GM18505 (cell line): ENCODE measurements at regions not wholly inside any gene's neighbourhood (a gene's known extent, or its start where the extent isn't known, plus 50 kb on each side); places are given as distances from the start of the nearest gene placed in this dataset.
"Not testable (repeated sequence)": the region's sequence is repeated elsewhere in the genome, so short reads cannot be mapped to it uniquely, and the experiment has no call there.

Source experiments
- ATAC-seq: cut with Tn5 transposase; IDR thresholded peaks from one replicate; pipeline ENCODE4 v1.9.1; 2021; ENCODE audit not compliant: unreplicated experiment
- POLR2A ChIP-seq: IDR thresholded peaks from 4 replicates; pipeline ENCODE4 v1.6.1; 2011; ENCODE audit warnings: borderline replicate concordance; ENCODE audit not compliant: insufficient read depth, insufficient read length; ENCODE audit errors: extremely low read depth

DNA sequence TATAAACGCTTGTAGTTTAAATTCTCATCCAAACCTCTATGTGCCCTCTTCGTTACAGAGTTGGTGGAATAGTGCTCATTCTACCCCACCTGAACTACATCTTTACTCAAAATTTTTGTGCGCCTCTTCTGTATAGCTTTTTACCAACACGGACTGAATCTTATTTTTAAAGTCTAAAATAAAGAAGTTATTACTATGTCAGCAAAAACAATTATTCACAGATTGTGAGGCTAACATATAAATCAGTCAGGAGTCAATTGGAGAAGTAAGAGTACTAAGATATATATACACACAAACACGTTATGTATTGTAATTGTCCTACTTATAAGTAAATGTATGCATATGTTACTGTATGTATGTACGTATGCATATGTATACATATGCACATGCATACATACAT, 274.9 kb upstream of the ADGRL4 start:
- no peak for TF ChIP-seq POLR2A
- ATAC-seq = no peak

DNA sequence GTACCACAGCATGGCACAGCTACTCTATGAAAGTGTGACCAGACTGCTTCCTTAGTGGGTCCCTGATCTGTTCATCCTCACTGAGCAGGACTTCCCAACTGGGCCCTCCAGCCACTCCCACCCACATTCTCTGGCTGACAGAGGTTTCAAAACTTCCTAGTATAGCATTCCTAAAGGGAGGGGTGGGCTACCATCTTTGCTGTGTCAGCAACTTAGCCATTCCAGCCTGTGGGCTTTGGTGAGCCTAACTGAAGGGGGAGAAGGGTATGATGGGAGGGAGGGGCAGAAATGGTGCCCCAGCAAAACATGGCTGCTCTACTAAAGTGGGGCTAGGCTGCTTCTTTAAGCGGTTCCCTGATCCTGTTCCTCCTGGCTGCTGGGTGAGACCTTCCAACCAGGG, 265.2 kb upstream of the ADGRL4 start:
- ATAC-seq = no peak
- no peak for TF ChIP-seq POLR2A

DNA sequence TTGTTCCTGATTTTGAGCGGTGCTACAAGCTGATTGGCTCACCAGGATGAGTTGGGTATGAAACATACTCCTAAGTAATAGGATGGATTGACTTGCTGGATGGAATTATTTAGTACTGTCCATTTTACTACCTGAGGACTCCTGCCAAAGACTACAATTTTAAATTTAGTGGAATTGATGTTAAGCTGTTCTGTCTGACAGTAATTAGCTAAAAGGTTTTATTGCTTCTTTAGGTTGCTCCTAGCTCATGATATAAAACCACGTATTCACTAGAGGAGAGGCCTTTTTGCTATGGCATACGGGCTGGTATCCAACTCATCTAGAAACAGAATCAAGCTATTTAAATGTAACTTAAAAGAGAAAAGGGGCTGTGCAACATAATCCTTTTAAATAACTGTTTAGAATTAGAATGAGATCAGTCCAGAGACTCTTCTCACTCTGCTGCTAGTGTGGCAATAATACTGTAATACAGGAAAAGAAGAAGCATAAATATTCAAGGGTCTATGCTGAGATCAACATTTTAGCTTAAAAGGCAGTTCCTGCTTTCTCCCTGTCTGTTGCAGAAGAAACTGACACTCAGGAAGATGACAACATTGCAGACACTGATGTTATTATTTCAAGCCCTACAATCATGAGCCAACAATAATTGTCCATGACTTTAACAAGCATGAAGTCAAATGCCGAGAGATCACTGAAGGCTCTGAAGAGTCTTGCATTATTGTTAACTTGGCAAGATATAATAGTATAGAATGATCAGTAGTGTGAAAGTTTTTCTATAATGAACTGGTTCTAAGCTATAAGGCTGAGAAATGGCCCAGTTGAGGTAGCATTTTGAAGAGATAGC, 258.7 kb upstream of the ADGRL4 start:
- no peak for ATAC-seq
- TF ChIP-seq POLR2A = no peak

DNA sequence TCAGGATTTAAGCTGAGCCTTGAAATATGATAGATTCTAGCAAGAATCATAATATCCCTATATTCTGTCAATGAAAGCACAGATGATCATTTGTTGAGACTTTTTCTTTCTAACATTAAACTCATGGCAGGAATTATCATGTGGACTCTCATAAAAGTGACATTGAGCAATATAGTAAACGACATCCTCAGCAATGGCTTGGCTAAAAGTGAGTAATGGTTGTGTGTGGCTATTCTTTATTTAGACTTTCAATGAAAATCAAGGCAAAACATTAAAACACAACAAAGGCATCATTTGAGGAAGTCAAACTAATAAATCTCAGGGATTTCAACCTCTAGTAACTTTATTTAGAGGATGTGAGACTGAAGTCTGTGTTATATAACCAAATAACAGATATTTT, 257.8 kb upstream of the ADGRL4 start:
- no peak for TF ChIP-seq POLR2A
- no peak for ATAC-seq

DNA sequence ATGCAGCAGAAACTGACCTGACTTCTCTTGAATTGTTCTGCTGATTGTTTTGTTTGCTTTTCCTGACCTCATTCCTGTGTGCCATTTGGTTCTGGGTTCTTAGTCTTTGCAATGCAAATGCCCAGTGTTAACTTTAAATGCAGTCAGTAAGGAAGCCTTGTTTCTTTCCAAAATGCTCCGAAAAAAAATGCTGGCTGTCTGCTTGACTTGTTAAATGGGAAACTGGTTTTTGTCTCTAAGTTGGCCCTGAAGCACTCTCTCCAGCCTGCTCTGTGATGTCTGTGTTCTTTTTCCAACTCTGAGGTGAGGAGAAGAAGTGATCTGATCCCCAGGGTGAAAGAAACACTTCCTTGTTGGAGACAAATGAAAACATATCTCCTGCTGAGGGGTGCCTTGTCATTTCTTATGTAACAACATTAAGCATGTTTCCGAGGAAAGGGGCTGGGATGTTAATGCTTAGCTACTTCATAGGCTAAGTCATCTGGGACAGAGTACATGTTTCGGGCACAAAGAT, 256.3 kb upstream of the ADGRL4 start:
- no peak for ATAC-seq
- no peak for TF ChIP-seq POLR2A

DNA sequence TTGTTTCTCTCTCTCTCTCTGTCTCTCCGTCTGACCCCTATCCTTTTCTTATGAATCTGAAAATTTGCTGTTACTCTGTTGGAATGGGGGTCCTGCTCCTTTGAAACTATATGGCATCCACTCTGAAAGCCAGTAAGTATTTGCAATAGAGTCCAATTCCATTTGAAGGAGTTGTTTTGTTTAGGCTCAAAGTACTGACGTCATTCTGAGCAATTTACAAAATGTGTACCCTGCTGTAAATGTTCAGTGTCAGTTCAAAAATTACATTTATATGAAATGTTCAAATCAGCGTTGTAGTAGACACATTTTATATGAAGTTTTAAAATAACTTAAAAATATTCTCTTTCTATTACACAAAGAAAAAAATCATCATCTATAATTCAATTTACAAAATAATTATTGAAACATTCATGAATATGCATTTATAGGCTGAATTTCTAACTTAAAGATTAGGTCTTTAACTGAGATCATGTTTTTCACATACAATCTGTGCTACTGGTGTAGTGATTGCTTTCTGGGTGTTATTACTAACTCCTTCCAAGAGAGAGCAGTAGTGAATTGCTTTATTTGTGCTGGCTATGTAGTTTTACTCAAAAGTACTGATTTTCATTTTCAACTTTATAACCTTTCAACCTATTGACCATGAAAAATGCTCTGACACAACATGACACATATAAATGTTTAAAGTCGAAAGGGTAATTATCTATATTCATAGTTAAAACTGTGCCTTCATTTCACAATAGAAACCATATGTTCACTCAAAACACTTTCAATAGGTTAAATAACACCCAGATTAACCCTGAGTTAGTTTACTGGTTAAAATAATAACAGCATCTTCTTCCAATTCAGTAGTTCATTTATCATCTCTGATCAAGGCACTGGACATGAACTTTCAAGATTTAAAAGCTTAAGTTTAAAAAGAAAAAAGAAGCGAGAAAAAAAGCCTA, 253.1 kb upstream of the ADGRL4 start:
- no peak for TF ChIP-seq POLR2A
- ATAC-seq = peak; percentile 82

DNA sequence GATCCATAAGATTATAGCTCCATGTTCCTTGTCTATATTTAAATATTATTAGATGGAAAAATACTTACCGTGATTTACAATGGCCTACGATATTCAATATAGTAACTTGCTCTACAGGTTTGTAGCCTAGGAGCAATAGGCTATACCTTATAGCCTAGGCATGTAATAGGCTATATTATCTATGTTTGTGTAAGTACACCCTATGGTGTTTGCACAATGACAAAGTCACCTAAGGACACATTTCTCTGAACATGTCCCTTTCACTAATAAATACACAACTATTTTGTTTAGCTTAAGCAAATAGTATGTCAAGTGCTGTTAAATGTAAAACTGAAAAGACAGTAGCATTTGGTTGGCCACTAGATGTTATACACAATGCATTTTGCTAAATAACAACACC, 248.9 kb upstream of the ADGRL4 start:
- ATAC-seq = no peak
- TF ChIP-seq POLR2A = no peak

DNA sequence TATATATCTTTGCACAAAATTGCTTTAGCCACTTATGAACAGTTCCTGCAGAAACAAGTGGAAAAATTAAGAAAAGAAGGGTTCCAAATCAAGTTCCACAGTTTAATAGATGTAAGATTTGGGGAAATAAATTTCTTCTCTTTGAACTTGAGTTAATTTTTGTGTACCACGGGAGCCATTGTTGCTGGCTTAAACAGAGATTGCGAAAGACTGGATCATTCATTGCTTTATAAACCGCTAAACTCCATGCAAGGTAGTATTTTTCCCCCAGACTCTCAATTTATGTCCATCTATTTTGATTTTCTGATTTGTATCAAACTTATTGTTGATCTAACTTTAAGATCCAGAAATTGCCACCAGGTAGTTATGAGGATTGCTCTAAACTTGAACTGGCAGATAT, 246.1 kb upstream of the ADGRL4 start:
- no peak for ATAC-seq

DNA sequence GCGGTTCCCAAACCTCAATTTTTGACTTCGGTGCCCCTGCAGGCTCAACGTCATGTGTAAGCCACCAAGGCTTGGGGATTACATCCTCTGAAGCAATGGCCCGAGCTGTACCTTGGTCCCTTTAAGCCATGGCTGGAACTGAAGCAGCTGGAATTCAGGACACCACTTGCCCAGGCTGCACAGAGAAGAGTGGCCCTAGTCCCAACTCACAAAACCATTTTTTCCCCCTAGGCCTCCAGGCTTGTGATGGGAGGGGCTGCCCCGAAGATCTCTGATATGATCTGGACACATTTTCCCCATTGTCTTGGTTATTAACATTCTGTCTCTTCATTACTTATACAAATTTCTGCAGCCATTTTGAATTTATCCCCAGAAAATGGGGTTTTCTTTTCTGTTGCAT, 233.3 kb upstream of the ADGRL4 start:
- no peak for ATAC-seq
- no peak for TF ChIP-seq POLR2A

More for the DNA sequence above, 246.1 kb upstream of the ADGRL4 start:
- TF ChIP-seq POLR2A = no peak

DNA sequence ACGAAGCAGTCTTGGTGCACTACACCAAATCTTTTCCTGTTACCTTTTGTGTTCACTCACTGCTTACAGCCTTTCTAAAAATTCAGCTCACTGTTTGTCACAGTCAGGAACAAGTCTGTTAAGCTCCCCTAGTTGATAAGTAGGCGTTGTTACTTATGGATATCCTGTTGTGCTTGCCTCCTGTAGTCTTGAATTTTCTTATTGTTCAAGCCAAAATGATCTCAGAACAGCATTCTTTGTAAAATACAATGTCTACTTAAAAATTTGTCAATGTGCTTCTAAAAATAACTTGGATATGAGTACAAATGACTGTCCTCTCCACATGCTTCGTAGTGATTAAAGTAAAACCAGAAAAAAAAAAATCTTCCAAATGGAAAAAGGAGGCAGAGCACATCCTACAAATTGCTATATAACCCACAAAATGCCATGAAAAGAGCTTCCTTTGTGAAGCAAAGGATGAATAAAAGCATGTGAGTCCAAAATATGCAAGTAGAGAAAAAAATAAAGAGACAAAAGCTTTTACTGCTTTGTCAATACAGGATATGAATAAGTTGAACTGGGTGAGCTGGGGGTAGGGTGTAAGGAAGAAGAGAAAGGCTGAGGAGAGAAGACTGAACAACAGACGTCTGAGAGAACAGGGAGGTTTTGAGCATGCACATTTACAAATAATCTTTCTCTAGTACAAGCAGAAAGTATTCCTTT, 228.9 kb upstream of the ADGRL4 start:
- TF ChIP-seq POLR2A = no peak
- ATAC-seq = no peak

DNA sequence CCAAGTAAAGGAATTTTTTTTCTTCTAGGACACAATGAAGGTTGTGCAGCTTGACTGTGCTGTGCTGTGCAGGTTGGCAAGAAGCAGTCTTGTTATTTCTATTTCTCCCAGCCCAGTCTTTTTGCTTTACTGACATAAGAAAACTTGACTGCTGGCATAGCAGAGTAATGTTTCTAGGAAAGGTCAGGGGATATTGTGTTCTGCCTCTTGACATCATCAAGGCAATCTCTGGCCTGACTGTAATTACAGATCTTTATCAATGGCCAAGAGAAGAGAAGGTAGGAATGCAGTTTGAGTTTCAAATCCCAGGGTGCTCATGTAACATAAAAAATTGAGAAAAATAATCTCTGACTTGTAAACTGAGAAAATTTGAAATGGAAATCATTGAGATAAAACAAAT, 226.3 kb upstream of the ADGRL4 start:
- ATAC-seq = no peak
- no peak for TF ChIP-seq POLR2A

DNA sequence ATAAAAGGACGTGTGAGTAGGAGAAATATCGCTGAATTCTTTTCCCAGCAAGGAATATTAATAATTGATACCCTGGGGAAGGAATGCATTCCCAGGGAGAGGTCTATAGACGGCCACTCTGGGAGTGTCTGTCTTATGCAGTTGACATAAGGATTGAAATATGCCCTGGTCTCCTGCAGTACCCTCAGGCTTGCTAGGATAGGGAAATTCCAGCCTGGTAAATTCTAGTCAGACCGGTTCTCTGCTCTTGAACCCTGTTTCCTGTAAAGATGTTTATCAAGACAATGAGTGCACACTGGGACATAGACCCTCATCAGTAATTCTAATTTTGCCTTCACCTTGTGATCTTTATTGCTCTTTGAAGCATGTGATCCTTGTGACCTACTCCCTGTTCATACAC, 224.2 kb upstream of the ADGRL4 start:
- not testable (repeated sequence) for ATAC-seq

DNA sequence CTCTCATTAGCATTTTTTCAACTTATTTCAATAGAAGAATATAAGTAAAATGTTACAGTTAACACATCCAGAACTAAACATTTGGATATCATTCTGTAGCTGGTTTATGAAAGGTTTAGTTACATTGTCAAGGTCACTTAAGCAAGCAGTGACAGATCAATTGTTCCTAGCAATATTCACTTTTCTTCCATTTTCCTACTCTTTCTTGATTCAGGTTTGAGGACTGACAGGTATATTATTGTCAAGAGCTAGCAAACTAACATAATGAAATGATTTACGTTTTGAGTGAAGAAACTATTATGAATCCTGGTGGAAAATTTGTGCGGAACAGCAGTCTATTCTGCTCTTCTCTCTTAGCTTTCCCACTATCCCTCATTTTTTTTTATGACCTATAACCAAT, 220.4 kb upstream of the ADGRL4 start:
- no peak for TF ChIP-seq POLR2A
- ATAC-seq = no peak

DNA sequence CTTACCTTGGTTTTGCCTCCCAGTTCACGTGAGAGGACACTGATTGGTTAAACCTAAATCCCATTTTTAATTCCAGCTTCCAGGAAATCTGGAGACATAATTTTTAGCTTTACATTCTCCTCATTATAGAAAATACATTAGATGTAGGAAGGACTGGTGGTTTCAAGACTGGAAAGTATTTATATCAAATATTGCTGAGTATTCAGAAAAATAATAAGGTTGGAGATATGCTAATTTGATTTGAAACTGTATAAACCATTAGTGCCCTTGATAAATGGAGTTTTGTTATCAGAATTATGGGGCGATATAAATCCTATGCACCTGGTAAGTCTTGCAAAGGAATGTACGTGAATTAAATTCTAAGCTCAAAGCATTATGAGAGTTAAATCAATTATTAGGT, 218.0 kb upstream of the ADGRL4 start:
- TF ChIP-seq POLR2A = no peak
- ATAC-seq = no peak

DNA sequence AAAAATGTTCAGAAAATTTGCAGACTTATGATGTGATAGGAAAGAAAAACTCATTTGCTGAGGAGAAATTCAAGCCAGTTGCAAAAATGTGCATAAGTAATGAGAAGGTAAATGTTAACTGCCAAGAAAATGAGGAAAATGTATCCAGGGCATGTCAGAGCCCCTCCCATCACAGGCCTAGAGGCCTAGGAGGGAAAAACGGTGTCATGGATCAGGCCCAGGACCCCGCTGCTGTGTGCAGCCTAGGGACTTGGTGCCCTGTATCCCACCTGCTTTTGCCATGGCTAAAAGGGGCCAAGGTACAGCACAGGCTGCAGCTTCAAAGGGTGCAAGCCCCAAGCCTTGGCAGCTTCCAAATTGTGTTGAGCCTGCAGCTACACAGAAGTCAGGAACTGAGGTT, 214.0 kb upstream of the ADGRL4 start:
- no peak for ATAC-seq
- no peak for TF ChIP-seq POLR2A
